Left lung (tissue), 4 donors: ENCODE measurements at regions not wholly inside any gene's neighbourhood (a gene's known extent, or its start where the extent isn't known, plus 50 kb on each side); places are given as distances from the start of the nearest gene placed in this dataset.

ENCODE experiments used
- ATAC-seq: fragments of 200-7000 bp; cut with Tn5 transposase; one replicate; pipeline ENCODE4 v1.9.1; 2020; ENCODE audit warnings: moderate library complexity
- DNase-seq, 4 donors: peaks; one replicate each; pipeline ENCODE4 v3.0.0-alpha.2; 2013 to 2020
- H3K27ac ChIP-seq, 2 donors: fragments of 200-600 bp; sonication (generic) in 1 of 2; one replicate each; pipeline versions ENCODE4 v1.5.0 to v1.8.0; 2020 to 2021
- H3K27me3 ChIP-seq, 2 donors: fragments of 200-600 bp; sonication (generic) in 1 of 2; one replicate each; pipeline versions ENCODE4 v1.5.0 to v1.8.0; 2020 to 2021
- H3K36me3 ChIP-seq, 2 donors: fragments of 200-600 bp; sonication (generic) in 1 of 2; one replicate each; pipeline versions ENCODE4 v1.5.0 to v1.8.0; 2020 to 2021
- H3K4me1 ChIP-seq, 2 donors: fragments of 200-600 bp; one replicate each; pipeline ENCODE4 v1.8.0; 2021
- H3K4me3 ChIP-seq, 2 donors: fragments of 200-600 bp; sonication (generic) in 1 of 2; one replicate each; pipeline versions ENCODE4 v1.5.0 to v1.8.0; 2020 to 2021; ENCODE audit warnings: mild to moderate bottlenecking in 1 of 2
- H3K9me3 ChIP-seq, 2 donors: fragments of 200-600 bp; sonication (generic) in 1 of 2; one replicate each; pipeline versions ENCODE4 v1.5.0 to v1.8.0; 2020 to 2021
- intact Hi-C, 2 donors: fragments of 100-400 bp; cut with DNase I; formaldehyde crosslinking; loops; one replicate each; pipeline versions ENCODE4 v1.11.2 to v1.14.2; 2022
- TF ChIP-seq, protein P1 (sequence below), 2 donors: fragments of 200-600 bp; sonication (generic) in 1 of 2; IDR thresholded peaks; one replicate each; pipeline versions ENCODE4 v1.5.0 to v1.8.0; 2021; ENCODE audit warnings: antibody characterized with exemption in 2 of 2
- donor health status: DM: no; HTN: yes; CAD: no.
- donor health status: DM: no; HTN: no; CAD: no.

- Histone ChIP-seq H3K36me3 (no peaks in the 10 kb centered on the region), H3K4me1 (no peaks in the 10 kb centered on the region), H3K27me3 (no peaks in the 10 kb centered on the region), H3K9me3 (peaks cover 0 to 12% of the 10 kb centered on the region in 2 donors), H3K4me3 (no peak overlapping the region), H3K27ac (no peak overlapping the region)
- ATAC-seq (no peak), DNase-seq (no peak)
- TF ChIP-seq, protein P1, sequence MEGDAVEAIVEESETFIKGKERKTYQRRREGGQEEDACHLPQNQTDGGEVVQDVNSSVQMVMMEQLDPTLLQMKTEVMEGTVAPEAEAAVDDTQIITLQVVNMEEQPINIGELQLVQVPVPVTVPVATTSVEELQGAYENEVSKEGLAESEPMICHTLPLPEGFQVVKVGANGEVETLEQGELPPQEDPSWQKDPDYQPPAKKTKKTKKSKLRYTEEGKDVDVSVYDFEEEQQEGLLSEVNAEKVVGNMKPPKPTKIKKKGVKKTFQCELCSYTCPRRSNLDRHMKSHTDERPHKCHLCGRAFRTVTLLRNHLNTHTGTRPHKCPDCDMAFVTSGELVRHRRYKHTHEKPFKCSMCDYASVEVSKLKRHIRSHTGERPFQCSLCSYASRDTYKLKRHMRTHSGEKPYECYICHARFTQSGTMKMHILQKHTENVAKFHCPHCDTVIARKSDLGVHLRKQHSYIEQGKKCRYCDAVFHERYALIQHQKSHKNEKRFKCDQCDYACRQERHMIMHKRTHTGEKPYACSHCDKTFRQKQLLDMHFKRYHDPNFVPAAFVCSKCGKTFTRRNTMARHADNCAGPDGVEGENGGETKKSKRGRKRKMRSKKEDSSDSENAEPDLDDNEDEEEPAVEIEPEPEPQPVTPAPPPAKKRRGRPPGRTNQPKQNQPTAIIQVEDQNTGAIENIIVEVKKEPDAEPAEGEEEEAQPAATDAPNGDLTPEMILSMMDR (IDR thresholded peaks at IDR 0.05), result no peak
- intact Hi-C loops, result no loop called here
These were observed 738.8 kb downstream of the AMY1C start for GRCh38 chr1:104488296-104489015.

DNA sequence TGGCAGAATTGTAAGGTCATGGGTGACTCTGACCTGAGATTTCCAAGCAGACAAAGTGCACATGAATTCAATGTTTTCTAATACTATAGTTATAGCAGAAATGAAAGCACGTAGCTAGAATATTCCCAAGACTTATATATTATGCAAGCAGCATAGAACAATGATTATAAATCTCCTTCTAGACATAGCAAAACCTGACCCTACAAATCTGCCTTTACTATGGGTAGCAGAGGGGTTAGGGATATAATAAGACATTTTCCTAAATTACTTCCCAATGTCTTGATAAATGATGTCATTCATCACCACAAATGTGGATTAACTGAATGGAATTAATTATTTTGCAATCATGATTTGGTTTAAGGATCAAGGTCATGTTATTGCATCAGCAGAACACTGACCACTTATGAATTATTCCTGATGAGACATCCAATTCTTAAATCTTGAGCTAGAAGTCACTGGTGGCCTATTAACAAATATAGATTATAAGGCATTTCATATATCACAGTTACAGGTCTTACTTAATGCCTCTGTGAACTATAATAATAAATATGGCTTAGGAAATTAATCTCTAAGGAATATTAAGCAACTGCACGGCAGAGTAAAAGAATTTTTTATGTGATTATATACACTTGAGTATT lies 776.6 kb downstream of the AMY1C start:
- Histone ChIP-seq H3K9me3 (peaks cover 0 to 2% of the 10 kb centered on the region in 2 donors), H3K27me3 (no peaks in the 10 kb centered on the region), H3K4me1 (no peaks in the 10 kb centered on the region), H3K27ac (no peak overlapping the region), H3K36me3 (no peaks in the 10 kb centered on the region), H3K4me3 (no peak overlapping the region)
- intact Hi-C loops, result no loop called here
- TF ChIP-seq, protein P1 (IDR thresholded peaks at IDR 0.05), result no peak
- DNase-seq, result no peak
- ATAC-seq, result no peak

DNA sequence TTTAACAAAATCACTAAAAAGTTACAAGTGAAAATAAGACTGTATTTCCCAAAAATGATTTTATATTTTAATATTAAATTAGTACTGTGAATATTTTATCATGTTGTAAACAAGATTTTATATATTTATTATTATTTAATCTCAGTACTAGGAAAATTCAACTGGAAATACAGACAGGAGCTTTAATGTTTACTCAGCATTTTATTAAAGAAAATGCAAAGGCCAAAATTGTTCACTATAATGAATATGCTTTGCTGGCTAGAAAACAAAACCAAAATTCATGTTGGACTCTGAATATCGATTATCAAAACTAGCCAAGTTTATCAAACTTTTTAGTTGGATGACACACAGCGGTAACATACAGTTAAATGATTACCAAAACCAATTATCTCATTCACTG lies 782.3 kb downstream of the AMY1C start:
- H3K9me3 ChIP-seq, result no peaks in the 10 kb centered on the region
- intact Hi-C loops, result no loop called here
- H3K27ac ChIP-seq, result no peak overlapping the region

GRCh38 chr1:104574620-104575019 lies 824.9 kb downstream of the AMY1C start:
- DNase-seq (no peak), ATAC-seq (no peak)
- Histone ChIP-seq H3K4me3 (no peak overlapping the region), H3K36me3 (no peaks in the 10 kb centered on the region), H3K9me3 (peaks cover 0 to 3% of the 10 kb centered on the region in 2 donors), H3K4me1 (no peaks in the 10 kb centered on the region), H3K27me3 (no peaks in the 10 kb centered on the region), H3K27ac (no peak overlapping the region)
- intact Hi-C loops, result no loop called here
- TF ChIP-seq, protein P1 (IDR thresholded peaks at IDR 0.05), result no peak

More for the DNA sequence above, 782.3 kb downstream of the AMY1C start:
- TF ChIP-seq, protein P1 (IDR thresholded peaks at IDR 0.05), result no peak
- no peak for DNase-seq
- no peaks in the 10 kb centered on the region for H3K36me3 ChIP-seq
- H3K4me3 ChIP-seq, result no peak overlapping the region
- H3K27me3 ChIP-seq, result no peaks in the 10 kb centered on the region
- ATAC-seq, result no peak
- no peaks in the 10 kb centered on the region for H3K4me1 ChIP-seq

- ATAC-seq, result no peak
- Histone ChIP-seq H3K4me3 (no peak overlapping the region), H3K27ac (no peak overlapping the region), H3K4me1 (no peaks in the 10 kb centered on the region), H3K9me3 (peaks cover 0 to 2% of the 10 kb centered on the region in 2 donors), H3K27me3 (no peaks in the 10 kb centered on the region), H3K36me3 (no peaks in the 10 kb centered on the region)
- no peak for DNase-seq
- intact Hi-C loops, result no loop called here
- TF ChIP-seq, protein P1 (IDR thresholded peaks at IDR 0.05), result no peak
These were observed 843.2 kb downstream of the AMY1C start for GRCh38 chr1:104592926-104593325.
